SJCRH30 (cell line): ENCODE measurements at regions not wholly inside any gene's neighbourhood (a gene's known extent, or its start where the extent isn't known, plus 50 kb on each side); places are given as distances from the start of the nearest gene placed in this dataset.

ENCODE experiments used
- DNase-seq, 2 experiments: peaks; one replicate each; pipeline ENCODE4 v3.0.0-alpha.2; 2015 to 2020
- H3K27ac ChIP-seq: fragments of 250-450 bp; sonication (Bioruptor Pico); 2 replicates; pipeline ENCODE4 v1.5.1; 2020; ENCODE audit warnings: mild to moderate bottlenecking, moderate library complexity
- H3K27me3 ChIP-seq: fragments of 250-450 bp; sonication (Bioruptor Pico); 2 replicates; pipeline ENCODE4 v1.5.1; 2020; ENCODE audit warnings: mild to moderate bottlenecking, moderate library complexity
- H3K36me3 ChIP-seq: fragments of 250-450 bp; sonication (Bioruptor Pico); 2 replicates; pipeline ENCODE4 v1.5.1; 2020; ENCODE audit warnings: mild to moderate bottlenecking, moderate library complexity
- H3K4me1 ChIP-seq: fragments of 250-450 bp; sonication (Bioruptor Pico); 2 replicates; pipeline ENCODE4 v1.5.1; 2020; ENCODE audit warnings: mild to moderate bottlenecking, moderate library complexity
- H3K4me3 ChIP-seq: fragments of 250-450 bp; sonication (Bioruptor Pico); 2 replicates; pipeline ENCODE4 v1.5.1; 2020; ENCODE audit warnings: mild to moderate bottlenecking, moderate library complexity
- H3K9me3 ChIP-seq: fragments of 250-450 bp; sonication (Bioruptor Pico); replicated peaks from 2 replicates; pipeline ENCODE4 v1.5.1; 2020; ENCODE audit warnings: mild to moderate bottlenecking, moderate library complexity

DNA sequence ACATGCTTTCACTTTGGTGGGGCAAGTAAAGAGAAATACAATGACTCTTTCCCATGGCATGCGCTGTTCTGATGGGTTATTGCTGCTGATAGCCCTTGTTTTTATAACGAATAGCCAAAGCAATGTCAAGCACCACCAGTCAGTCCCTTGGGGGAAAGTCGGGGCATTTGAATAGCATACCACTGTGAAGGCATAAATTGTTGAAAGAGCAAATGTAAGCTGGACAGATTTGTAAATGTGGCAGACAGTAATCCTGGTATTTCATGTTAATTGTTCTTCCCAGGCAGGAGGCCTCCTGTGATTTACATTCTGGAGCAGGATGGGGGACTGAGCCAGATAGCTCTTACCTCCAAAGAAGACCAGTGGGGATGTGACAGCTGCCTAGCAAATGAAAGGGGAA, 293.3 kb downstream of the ADRA2A start:
- Histone ChIP-seq H3K4me3 (no peak overlapping the region), H3K27ac (no peak overlapping the region), H3K27me3 (no peaks in the 10 kb centered on the region), H3K36me3 (no peaks in the 10 kb centered on the region), H3K9me3 (no peaks in the 10 kb centered on the region), H3K4me1 (no peaks in the 10 kb centered on the region)
- no peak for DNase-seq

DNA sequence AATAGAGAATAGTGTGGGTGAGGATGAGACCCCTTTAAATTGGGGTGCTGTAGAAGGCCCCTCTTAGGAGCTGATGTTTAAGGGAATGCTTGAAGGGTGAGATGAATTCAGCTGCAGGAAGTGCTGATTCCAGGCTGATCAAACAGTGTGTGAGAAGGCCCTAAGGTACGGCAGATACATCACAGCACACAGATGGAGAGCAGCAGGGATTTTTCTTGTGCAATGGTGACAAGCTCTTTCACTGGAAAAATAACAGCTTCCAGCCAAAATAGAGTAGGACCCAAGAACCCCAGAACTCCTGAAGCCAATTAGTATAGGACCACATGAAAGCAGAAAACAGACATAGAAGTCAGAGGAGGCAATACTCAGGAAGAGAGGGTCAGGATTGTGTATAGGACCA, 296.9 kb downstream of the ADRA2A start:
- Histone ChIP-seq H3K4me1 (no peaks in the 10 kb centered on the region), H3K36me3 (no peaks in the 10 kb centered on the region), H3K4me3 (no peak overlapping the region), H3K27me3 (no peaks in the 10 kb centered on the region), H3K9me3 (no peaks in the 10 kb centered on the region), H3K27ac (no peak overlapping the region)
- no peak for DNase-seq

DNA sequence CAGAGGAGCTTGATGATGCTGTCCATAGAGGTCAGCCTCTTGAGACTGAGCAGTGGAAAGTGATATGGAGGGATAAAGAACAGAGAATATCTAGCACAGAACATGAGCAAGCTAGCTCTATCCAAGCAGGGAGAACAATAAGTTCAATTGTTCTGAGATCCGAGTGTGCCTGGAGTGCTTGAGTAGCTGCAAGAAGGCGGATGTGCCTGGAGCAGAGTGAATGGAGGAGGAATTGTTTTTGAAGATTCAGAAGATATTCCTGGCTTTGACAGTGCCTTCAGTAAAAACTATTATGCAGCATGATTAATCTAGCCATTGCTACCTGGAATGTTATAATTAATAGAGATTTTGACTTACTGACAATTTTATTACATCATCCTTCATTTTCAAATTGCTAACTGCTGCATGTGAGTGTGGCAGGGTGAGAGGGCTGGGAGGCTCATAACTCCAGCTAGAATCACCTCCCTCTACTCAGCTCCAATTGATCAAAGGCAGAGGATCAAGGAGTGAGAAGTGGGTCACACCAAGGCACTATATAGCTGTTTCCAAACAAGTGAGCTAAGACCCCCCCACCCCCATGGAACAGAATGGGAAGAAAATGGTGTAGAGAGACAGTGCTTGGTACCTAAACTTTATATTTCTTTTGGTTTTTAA, 302.8 kb downstream of the ADRA2A start:
- no peaks in the 10 kb centered on the region for H3K27me3 ChIP-seq
- H3K36me3 ChIP-seq = no peaks in the 10 kb centered on the region
- H3K9me3 ChIP-seq = no peaks in the 10 kb centered on the region
- no peak overlapping the region for H3K4me3 ChIP-seq
- DNase-seq = no peak
- H3K4me1 ChIP-seq = no peaks in the 10 kb centered on the region
- H3K27ac ChIP-seq = no peak overlapping the region

DNA sequence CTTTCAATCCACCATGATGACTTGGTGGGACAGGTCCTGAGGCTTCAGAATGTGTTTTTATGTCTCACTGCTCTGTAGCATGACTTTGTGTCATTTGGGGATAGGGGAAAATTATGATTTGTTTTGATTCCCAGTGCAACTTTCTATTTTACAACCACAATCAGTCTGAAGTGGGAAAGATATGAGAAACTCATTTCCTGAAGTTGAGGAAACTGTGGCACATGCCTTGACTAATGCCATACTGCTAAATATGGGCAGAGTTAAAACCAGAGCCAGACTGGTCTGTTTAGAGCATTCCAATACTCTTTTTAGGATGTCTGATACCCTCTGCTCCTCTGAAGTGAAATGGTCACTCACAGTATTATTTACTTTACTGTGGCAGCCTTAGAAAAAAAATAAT, 307.7 kb downstream of the ADRA2A start:
- Histone ChIP-seq H3K36me3 (no peaks in the 10 kb centered on the region), H3K4me3 (no peak overlapping the region), H3K4me1 (no peaks in the 10 kb centered on the region), H3K27ac (no peak overlapping the region), H3K9me3 (no peaks in the 10 kb centered on the region), H3K27me3 (no peaks in the 10 kb centered on the region)
- no peak for DNase-seq

DNA sequence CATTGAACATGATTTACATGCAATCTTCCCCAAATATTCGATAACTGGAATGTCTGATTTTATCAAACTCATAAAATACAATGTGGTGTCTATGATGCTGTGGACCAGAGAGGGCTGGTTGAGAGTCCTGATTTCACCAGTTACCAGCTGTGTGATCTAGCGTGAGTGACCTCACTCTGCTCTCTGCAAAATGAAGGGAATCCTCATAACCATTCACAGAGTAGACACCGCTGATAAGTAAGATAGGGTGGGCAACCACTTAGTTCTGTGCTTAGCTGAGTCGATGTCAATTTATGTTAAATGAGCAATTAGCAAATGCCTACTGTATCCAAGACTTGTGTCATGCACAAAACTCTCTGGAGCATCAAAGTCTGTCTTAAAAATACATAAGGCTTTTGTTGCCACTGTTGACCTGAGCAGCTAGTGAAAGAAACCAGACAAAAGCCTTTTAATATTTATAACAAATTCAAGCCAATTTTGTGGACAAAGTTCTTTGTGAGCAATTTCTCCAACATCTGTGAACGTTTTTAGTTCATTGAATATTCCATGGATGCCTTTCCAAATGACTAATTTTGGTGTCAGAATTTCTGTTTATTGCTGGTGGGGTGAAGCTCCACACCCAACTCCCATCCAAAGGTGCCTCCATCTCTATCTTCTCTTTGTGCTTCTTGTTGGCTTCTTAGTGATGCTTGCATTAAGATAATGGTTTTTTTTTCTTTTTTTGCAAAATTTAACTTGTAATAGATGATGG, 314.2 kb downstream of the ADRA2A start:
- Histone ChIP-seq H3K36me3 (no peaks in the 10 kb centered on the region), H3K4me3 (no peak overlapping the region), H3K9me3 (no peaks in the 10 kb centered on the region), H3K4me1 (no peaks in the 10 kb centered on the region), H3K27ac (no peak overlapping the region), H3K27me3 (no peaks in the 10 kb centered on the region)
- no peak for DNase-seq

DNA sequence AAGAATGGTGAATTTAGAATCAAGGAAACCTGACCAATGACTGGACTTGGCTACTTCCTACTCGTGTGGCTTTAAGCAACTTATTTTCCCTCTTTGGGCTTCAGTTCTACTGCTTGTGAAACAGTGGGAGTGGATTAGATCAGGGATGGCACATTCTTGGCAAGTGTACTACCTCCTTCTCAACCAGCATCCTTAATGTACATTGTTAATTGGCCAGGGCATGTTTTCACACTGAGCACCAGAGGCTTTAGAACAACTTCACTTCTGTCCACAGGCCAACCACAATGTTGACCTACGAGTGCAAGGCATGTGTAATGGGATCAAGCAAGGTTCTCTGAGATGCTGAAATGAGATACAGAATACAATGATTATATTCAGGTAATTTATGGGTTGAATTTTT, 315.3 kb downstream of the ADRA2A start:
- Histone ChIP-seq H3K27me3 (no peaks in the 10 kb centered on the region), H3K4me1 (no peaks in the 10 kb centered on the region), H3K36me3 (no peaks in the 10 kb centered on the region), H3K9me3 (no peaks in the 10 kb centered on the region), H3K4me3 (no peak overlapping the region), H3K27ac (no peak overlapping the region)
- no peak for DNase-seq

DNA sequence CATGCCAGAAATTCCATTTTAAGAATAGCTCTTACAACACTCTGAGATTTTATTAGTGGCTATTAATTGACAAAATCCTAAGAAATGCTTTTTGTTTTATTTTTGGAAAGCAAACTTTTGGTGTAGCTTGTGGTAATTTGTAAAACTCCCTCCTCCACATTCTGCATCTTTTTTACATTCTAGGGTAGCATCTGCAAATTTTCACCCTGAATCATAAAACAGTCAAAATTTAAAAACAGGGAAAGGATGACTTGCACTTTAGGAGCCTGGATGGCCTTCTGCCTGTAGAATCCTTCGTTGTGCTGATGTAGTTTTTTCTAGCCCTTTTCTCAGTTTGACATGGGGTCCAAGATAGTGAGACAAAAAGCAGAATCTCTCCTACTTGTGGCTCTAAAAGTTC, 316.1 kb downstream of the ADRA2A start:
- DNase-seq = no peak
- Histone ChIP-seq H3K9me3 (no peaks in the 10 kb centered on the region), H3K36me3 (no peaks in the 10 kb centered on the region), H3K27me3 (no peaks in the 10 kb centered on the region), H3K4me1 (no peaks in the 10 kb centered on the region), H3K4me3 (no peak overlapping the region), H3K27ac (no peak overlapping the region)

DNA sequence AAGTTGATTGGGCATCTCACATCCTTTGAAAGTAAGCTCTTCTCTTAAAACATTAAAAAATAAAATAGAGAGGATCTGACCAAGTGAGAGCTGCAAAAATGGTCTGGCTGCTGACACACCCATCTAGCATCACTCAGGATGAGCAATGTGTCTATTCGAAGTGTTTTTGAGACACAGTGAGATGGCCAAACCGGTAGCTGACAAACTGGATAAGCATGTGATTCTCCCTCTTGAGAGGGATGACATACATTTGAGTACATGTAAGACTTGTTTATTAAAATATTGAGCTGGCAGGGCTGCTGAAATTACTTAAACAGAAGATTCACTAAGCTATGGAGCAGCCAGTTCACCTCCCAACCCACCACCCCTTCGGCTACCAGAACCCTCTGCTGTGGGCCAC, 333.9 kb downstream of the ADRA2A start:
- H3K4me3 ChIP-seq = no peak overlapping the region
- no peak overlapping the region for H3K27ac ChIP-seq
- no peaks in the 10 kb centered on the region for H3K9me3 ChIP-seq
- peaks cover 8% of the 10 kb centered on the region; the same call in 1 of the 2 replicates for H3K27me3 ChIP-seq
- DNase-seq = no peak
- no peaks in the 10 kb centered on the region for H3K36me3 ChIP-seq
- H3K4me1 ChIP-seq = no peaks in the 10 kb centered on the region

DNA sequence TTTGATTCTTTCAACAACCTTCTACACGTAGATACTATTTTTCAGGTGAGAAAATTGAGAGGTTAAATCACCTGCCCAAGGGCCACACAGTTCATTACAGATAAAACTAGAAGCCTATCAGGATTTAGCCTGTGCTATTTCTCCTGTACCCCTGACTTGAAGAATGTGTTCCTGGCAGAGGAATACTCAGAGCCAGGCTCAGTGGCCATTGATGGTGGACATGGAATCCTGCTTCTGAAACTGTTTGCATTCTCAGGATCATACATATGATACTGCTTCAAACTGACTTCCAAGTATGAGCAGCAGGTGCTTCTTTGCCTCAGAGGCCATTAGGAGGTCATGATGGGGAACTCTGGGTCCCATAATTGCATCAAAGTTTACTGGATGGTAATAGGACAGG, 348.6 kb downstream of the ADRA2A start:
- DNase-seq = no peak
- H3K9me3 ChIP-seq = no peaks in the 10 kb centered on the region
- no peak overlapping the region for H3K27ac ChIP-seq
- H3K27me3 ChIP-seq = no peaks in the 10 kb centered on the region
- H3K4me1 ChIP-seq = no peaks in the 10 kb centered on the region
- H3K36me3 ChIP-seq = no peaks in the 10 kb centered on the region
- H3K4me3 ChIP-seq = no peak overlapping the region

DNA sequence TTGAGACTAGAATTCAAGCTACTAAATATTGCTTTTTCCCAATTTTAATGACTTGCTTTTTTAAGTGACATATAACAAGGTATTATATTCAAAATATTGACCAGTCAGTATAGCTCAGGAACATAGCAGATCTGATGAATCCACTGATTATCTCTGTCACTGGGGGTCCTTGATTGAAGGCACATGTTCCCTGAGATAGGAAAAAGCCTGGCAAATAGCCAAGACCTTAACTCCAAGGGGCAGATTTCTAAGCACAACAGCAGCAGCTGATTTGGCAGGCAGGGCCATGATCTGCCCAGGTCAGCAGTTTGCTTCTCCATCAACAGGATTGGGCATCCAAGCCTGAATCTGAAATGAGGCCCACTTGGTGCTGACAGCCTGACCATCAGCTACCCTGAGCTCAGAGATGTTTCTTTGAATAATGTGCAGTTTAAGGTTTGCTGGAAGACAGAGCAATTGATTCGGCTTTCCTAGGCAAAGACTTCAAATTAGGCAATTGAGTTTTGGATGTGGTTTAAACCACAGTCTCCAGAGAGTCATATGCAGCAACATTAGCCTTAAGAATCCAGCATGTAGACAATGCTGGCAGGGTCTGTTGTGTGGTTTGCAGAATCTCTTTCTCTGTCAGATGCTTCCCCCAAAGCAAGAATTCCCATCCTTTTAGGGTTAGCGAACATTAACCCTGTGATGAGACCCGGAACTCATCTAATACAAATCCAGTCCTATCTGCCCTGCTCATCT, 352.6 kb downstream of the ADRA2A start:
- DNase-seq = peak in 1 of 2 experiments; percentile 6
- no peaks in the 10 kb centered on the region for H3K4me1 ChIP-seq
- no peak overlapping the region for H3K4me3 ChIP-seq
- no peaks in the 10 kb centered on the region for H3K27me3 ChIP-seq
- H3K27ac ChIP-seq = no peak overlapping the region
- no peaks in the 10 kb centered on the region for H3K9me3 ChIP-seq
- H3K36me3 ChIP-seq = no peaks in the 10 kb centered on the region

DNA sequence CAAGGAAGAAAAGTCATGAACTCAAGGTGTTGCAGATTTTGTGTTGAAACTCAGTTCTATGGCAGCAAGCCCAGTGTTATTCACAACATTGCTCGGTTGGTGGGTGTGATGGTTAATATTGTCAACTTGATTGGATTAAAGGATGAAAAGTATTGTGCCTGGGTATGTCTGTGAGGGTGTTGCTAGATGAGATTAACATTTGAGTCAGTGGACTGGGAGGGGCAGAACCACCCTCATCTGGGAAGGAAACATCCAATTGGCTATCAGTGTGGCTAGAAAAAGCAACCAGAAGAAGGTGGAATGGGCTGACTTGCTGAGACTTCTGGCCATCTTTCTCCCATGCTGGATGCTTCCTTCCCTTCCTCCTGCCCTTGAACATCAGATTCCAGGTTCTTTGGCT, 353.2 kb downstream of the ADRA2A start:
- Histone ChIP-seq H3K4me1 (no peaks in the 10 kb centered on the region), H3K27ac (no peak overlapping the region), H3K9me3 (no peaks in the 10 kb centered on the region), H3K4me3 (no peak overlapping the region), H3K36me3 (no peaks in the 10 kb centered on the region), H3K27me3 (no peaks in the 10 kb centered on the region)
- no peak for DNase-seq

DNA sequence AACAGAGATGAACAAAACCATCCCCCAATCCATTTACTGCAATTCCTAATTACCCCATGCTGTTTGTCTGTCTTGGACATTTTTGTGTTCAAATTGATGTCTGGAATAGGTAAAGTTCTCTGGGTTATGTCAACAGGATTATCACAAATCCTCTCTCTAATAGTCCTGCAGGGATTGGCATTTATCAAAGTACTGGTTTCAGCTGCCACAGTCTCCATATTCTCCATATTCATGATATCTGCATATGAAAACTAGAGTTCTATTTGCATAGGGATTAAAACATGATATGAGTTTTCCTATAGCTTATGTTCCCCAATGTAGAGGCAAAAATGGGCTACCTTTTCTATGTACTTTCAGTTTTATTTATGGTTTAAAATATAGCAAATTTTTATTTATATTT, 355.8 kb downstream of the ADRA2A start:
- no peak for DNase-seq
- Histone ChIP-seq H3K27me3 (no peaks in the 10 kb centered on the region), H3K36me3 (no peaks in the 10 kb centered on the region), H3K4me1 (no peaks in the 10 kb centered on the region), H3K9me3 (no peaks in the 10 kb centered on the region), H3K27ac (no peak overlapping the region), H3K4me3 (no peak overlapping the region)

DNA sequence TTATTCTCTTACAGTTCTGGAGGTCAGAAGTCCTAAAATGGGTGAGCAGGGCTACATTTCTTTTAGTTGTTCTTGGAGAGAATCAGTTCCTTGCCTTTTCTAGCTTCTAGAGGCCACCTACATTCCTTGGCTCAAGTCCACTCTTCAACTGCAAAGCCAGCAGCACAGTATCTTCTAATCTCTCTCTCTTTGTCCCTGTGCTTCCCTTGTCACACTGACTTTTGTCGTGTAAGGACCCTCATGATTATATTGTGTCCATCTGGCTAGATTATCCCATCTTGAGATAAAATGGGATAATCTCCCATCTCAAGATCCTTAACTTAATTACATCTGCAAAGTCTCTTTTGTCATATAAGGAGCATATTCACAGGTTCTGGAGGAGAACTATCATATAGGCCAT, 359.0 kb downstream of the ADRA2A start:
- DNase-seq = no peak
- Histone ChIP-seq H3K27ac (no peak overlapping the region), H3K36me3 (no peaks in the 10 kb centered on the region), H3K4me1 (no peaks in the 10 kb centered on the region), H3K4me3 (no peak overlapping the region), H3K9me3 (no peaks in the 10 kb centered on the region), H3K27me3 (no peaks in the 10 kb centered on the region)

DNA sequence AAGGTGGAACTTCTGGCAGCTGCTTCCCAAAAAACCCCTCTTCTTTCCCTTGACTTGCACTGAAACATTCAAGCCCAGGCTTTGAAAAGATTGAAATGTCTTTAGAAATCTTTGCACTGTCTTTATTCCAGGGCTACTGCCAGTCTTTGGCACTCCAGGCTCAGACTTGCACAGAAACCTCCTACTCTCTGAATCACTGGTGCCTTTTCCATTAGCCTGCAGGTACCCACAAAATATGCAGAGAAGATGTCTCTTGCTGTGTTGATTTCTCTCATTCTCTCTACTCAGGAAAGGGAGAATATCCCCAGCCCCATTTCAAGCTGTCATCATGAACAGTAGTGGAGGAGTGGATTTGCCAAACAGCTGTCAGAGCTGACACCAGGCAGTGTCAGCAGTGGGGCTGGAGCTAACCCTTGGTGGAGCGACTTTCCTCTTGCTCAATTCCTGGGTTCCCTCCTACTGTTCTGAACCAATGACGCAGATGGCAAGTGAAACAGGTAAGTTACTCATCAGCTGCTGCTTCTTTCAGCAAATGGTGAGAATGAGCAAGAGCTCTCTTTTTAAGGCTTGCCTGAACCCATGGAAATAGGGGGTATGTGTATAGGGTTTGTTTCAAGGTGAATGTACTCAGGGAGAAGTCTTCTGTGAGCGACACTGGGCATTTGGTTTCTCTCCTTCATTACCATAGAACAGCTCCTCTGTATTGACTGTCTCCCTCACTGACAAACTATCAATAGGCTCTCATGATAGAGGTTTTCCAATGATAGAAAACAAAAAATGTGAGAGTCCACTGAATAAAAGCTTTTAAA, 362.4 kb downstream of the ADRA2A start:
- Histone ChIP-seq H3K27ac (no peak overlapping the region), H3K9me3 (no peaks in the 10 kb centered on the region), H3K27me3 (no peaks in the 10 kb centered on the region), H3K4me3 (no peak overlapping the region), H3K4me1 (no peaks in the 10 kb centered on the region), H3K36me3 (no peaks in the 10 kb centered on the region)
- DNase-seq = no peak

DNA sequence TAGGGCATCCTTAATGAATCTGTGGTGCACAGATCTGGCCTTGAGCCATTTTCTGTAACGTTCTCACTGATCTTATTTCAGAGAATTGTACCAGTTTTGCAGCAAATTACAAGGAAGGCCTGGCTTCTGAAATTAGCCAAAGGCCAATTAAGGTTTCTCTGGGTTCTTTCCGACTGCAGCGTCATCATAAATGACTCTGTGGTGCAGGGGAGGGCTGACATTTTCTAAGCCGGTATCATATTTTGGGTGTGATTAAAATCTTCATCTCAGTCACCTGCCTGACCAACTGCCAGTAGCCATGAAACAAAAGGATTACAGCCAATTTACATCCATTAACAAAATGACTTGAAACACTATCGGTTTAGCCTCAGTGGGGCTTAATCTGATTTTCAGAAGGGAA, 363.7 kb downstream of the ADRA2A start:
- H3K9me3 ChIP-seq = no peaks in the 10 kb centered on the region
- H3K27me3 ChIP-seq = no peaks in the 10 kb centered on the region
- no peak for DNase-seq
- no peaks in the 10 kb centered on the region for H3K4me1 ChIP-seq
- H3K36me3 ChIP-seq = no peaks in the 10 kb centered on the region
- H3K4me3 ChIP-seq = no peak overlapping the region
- no peak overlapping the region for H3K27ac ChIP-seq
